ENCODE measurements at regions not wholly inside any gene's neighbourhood (a gene's known extent, or its start where the extent isn't known, plus 50 kb on each side); places are given as distances from the start of the nearest gene placed in this dataset.
"Not testable (repeated sequence)": the region's sequence is repeated elsewhere in the genome, so short reads cannot be mapped to it uniquely, and the experiment has no call there.

- peak; percentile 44 for DNase-seq (ENCODE audit: low read depth, low spot score)
These were observed 160.4 kb downstream of the CPEB2 start for GRCh38 chr4:15162465-15163283.

DNA sequence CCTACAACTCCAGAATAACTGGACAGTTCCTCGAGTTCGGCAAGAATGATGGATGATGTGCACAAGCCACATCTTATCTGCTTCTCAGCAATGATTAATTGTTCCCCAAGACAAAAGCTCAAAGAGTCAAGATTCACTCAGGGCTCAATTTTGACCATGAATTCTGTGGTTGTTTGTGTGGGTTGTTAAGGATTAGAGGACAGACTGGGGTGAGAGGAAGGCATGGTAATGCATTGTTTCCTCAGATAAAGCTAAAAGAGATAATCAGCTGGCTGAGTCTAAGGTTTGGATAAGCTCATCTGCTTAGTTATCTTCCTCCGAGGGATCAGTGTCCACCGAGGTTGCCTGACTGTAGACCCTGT lies 161.0 kb downstream of the CPEB2 start:
- no peak for DNase-seq (ENCODE audit: low read depth, low spot score)

GRCh38 chr4:15164571-15164970 lies 162.3 kb downstream of the CPEB2 start:
- DNase-seq (ENCODE audit: low read depth, low spot score) = peak; percentile 26

DNA sequence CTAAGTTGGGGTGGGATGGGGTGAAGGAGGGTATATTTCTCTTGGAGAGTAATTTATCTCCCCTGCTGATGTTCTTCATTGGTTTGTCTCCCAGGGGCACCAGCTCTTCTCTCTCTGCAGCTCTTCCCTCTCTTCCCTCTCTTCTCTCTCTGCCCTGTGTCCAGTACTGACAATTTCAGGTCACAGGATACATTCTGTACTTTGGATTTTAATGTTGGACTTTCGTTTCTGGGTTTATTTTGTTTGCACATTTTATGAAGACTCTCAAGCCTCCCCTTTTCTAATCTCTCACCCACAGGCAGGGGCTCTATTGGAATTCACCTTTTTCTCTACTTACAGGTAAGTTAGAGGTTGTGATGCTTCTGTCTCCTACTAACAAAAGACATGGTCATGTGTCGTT lies 165.5 kb downstream of the CPEB2 start:
- DNase-seq (ENCODE audit: low read depth, low spot score) = no peak

GRCh38 chr4:15168759-15169158 lies 166.5 kb downstream of the CPEB2 start:
- no peak for DNase-seq (ENCODE audit: low read depth, low spot score)

DNA sequence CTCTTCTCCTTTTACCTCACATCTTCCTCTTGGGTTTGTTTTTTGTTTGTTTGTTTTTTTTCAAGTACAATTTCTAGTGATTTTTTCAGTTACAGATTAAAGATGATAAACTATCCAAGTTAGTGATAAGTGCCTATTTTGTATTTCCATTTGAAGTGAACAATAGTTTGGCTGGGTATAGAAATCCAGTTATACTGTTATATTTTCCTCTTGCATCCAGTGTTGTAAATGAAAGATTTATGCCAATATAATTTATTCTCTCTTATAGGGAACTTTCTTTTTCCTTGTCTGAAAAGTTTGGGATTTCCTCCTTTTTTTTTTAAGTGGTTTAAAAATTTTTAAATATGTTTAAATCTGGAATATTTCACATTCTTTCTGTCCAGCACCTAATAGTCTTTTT lies 169.4 kb downstream of the CPEB2 start:
- DNase-seq (ENCODE audit: low read depth, low spot score) = no peak

DNA sequence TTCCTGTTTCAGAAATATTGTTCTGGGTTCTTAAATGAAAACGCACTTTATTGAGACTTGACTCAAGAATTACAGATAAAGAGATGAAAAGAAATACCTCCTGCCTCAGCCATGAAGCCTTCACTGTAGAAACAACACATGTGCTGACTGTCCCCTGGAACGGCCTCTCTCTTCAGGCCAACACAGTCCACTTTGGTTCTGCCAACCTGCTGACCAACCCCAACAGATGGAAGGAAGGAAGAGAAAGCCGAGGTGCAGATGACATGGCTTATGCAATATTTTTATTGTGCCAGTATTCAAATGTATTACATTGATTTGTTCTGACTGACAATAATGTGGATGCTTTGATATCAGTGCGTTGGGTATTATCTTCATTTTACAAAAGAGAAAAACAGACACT lies 171.0 kb downstream of the CPEB2 start:
- DNase-seq (ENCODE audit: low read depth, low spot score) = no peak

DNA sequence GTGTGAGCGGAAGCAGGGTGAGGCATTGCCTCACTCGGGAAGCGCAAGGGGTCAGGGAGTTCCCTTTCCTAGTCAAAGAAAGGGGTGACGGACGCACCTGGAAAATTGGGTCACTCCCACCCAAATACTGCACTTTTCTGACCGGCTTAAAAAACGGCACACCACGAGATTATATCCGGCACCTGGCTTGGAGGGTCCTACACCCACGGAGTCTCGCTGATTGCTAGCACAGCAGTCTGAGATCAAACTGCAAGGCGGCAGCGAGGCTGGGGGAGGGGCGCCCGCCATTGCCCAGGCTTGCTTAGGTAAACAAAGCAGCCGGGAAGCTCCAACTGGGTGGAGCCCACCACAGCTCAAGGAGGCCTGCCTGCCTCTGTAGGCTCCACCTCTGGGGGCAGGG lies 171.9 kb downstream of the CPEB2 start:
- not testable (repeated sequence) for DNase-seq (ENCODE audit: low read depth, low spot score)

- not testable (repeated sequence) for DNase-seq (ENCODE audit: low read depth, low spot score)
These were observed 177.6 kb downstream of the CPEB2 start for GRCh38 chr4:15179842-15180241.

- DNase-seq (ENCODE audit: low read depth, low spot score) = no peak
These were observed 180.4 kb downstream of the CPEB2 start for GRCh38 chr4:15182600-15183220.

- DNase-seq (ENCODE audit: low read depth, low spot score) = peak; percentile 80
These were observed 183.9 kb downstream of the CPEB2 start for GRCh38 chr4:15186149-15186548.

DNA sequence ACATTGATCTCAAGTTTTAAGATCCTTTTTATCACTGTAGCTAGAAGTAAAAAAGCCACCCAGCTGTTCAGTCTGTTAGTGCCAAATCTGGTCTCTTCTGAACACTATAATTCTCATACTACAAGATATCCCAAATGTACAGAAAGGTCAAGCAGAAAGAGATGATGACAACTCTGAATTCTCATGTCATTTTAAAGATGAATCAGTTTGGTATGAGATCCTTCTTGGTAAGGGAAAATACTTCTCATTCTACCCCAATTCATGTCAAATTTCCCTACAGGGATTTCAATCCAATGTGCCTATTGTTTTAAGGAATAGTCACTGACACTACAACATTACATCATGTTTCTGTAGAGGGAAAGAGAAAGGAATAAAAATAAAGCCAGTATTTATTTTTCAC lies 184.5 kb downstream of the CPEB2 start:
- DNase-seq (ENCODE audit: low read depth, low spot score) = no peak

GRCh38 chr4:15188605-15189539 lies 186.6 kb downstream of the CPEB2 start:
- no peak for DNase-seq (ENCODE audit: low read depth, low spot score)

DNA sequence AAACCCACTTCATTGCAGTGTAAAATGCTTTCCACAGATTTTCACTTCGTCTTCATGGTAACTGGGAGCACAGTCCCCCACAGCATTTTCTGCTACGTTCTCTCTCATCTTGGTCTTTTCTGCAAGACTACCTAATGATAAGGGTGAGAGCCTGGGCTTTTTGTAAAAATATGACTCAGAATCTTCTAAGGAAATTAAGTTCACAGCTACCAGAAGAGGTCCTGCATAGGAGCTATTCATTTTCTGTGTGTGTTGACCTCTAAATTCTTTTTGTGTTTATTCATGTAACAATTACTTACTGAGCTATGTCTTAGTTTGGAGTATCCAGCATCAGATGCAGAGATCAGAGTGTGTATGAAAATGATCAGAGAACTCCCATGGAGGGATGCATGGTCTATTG lies 192.2 kb downstream of the CPEB2 start:
- DNase-seq (ENCODE audit: low read depth, low spot score) = no peak

DNA sequence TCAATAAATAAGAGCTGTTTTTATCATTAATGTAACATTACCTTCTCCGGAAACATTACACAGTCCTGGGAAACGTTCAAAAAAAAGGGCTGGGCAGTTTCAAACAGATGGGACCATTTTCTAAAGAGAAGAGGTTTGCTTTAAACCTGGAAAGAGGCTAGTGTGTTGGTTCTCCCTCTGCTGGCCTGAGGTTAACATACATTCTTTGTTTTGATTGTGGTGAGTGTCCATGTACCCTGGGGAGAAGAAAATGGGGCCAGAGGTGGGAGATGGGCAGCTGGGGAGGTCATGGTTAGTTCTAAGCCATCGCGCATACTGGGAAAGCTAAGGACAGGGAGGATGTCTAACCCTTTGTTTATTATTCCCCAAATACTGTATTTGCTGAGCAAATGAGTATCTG lies 194.7 kb downstream of the CPEB2 start:
- peak; percentile 59 for DNase-seq (ENCODE audit: low read depth, low spot score)

DNA sequence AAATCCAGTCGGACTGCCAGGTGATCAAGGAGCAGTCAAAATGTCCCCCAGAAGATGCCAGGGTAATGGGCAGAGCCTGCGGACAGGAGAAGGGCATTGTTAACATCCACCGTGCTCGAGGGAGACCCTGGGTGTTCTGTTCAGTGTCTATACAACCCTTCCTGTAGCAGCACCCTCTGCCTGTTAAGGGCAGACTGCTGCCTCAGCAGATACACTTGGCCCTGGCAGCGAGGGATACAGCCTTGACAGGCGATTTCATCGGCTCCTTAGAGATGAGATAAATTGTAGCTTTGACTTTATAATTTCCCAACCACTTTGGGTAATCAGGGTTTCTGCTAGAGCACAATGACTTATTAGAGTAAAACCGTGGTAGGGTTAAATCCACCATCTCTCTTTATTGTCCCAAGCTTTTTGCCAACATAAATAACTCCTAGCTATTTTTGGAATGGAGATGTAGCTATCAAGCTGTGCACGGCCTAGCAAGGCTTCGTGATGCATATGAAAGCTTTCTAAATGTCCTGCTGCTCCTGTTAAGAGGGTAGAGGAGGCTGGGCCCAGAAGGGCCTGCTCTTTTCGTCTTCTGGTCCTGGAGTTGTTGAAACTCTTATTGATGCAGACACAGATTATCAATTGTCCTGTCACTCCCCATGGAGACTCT lies 195.9 kb downstream of the CPEB2 start:
- DNase-seq (ENCODE audit: low read depth, low spot score) = peak; percentile 19

GRCh38 chr4:15201782-15202181 lies 199.5 kb downstream of the CPEB2 start:
- DNase-seq (ENCODE audit: low read depth, low spot score) = no peak

DNA sequence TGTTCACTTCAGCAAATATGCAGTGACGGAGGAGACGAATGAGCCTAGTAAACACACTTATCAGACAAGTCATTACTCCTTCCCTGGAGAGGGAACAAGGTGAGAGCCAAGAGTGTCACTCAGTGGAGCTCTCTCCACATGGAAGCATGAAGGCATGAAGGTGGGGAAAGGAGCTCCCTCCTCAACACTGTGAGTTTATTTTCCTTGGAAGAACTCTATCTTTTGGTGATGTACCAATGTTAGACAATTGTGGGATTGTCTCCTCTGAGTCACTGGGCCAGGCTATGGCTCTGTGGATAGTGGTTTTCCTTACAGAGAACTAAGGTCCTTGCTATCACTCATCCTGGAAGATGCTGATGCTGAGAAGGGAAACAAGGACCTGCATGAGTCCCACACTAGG lies 200.2 kb downstream of the CPEB2 start:
- DNase-seq (ENCODE audit: low read depth, low spot score) = peak; percentile 5

- not testable (repeated sequence) for DNase-seq (ENCODE audit: low read depth, low spot score)
These were observed 204.2 kb downstream of the CPEB2 start for GRCh38 chr4:15206526-15206925.

DNA sequence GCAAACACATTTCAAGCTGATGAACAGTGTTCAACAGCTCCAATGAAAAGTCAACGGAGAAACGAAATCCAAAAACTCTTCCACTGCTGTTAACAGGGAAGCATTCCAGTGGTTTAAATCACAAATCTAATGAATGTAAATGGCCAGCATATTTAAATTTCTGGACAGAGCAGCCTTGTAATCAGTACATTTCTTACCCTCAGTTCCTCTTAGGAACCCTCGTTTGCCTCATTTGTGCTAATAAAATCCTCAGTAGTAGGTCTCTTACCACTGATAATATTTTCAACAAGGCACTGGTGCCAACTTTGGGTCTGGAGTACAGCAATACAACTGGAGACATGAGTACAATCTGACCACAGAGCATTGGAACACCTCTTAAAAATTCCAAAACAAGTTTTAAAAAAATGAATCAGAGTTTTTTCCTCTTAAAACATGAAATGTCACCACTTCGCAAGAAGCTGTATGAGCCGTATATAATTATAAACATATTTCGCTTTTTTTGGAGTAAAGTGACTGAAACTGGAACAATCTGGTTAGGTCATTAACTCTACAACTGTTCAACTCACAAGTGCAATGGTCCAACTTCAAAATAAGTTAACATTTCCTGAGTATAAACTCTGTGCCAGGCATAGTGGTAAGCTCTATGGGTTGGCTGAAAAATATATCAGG lies 211.2 kb downstream of the CPEB2 start:
- peak; percentile 60 for DNase-seq (ENCODE audit: low read depth, low spot score)

DNA sequence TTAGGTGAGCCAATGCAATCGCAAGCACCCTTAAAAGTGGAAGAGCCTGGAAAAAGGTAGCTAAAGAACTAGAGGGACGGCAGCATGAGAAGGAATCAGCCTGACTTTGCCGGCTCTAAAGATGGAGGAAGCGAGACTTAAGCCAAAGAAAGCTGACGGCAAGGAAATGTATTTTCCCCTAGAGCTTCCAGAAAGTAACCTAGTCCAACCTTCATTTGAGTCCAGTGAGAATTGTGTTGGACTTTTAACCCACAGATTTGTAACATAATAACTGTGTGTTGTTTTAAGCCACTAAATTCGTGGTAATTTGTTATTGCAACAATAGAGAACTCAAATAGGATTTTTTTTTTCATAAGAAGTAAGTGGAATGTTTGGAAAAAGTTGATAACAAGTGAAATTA lies 212.7 kb upstream of the C1QTNF7 start:
- no peak for DNase-seq (ENCODE audit: low read depth, low spot score)
